LoVo (cell line): ENCODE measurements at regions not wholly inside any gene's neighbourhood (a gene's known extent, or its start where the extent isn't known, plus 50 kb on each side); places are given as distances from the start of the nearest gene placed in this dataset.
"Not testable (repeated sequence)": the region's sequence is repeated elsewhere in the genome, so short reads cannot be mapped to it uniquely, and the experiment has no call there.

Experiments used
- DNase-seq: peaks from one replicate; pipeline ENCODE4 v3.0.0-alpha.2; 2016; ENCODE audit warnings: low spot score

DNA sequence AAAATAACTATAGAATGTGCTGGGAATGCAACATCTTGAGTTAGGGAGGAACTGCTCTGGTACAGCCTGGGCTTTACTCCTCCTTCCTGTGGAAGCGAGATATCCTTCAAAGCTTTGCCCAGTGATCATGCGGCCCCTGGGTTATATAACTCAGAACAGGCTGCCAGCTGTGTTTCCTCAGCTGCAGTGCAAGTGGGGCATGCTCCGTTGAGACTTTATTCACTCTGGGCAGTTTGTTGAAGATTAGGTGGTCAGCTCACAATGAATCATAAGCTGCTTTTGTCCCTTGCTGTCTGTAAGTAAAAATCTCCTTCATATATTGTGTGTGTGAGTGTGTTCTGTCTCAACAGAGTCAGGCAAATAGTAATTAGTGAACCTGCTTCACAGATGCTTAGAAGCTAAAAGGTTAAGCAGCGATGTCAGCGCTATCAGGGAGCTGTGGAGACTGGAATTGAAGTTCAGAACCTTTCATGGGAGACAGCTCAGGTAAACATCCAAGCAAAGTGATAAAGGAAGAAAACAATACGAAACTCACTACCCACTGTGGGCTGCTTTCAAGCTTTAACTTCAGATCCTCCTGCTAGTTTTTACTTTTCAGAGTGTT, 688.4 kb downstream of the HTR1B start:
- DNase-seq = no peak

- no peak for DNase-seq
Measured at GRCh38 chr6:76772951-76773350, 690.3 kb downstream of the HTR1B start.

DNA sequence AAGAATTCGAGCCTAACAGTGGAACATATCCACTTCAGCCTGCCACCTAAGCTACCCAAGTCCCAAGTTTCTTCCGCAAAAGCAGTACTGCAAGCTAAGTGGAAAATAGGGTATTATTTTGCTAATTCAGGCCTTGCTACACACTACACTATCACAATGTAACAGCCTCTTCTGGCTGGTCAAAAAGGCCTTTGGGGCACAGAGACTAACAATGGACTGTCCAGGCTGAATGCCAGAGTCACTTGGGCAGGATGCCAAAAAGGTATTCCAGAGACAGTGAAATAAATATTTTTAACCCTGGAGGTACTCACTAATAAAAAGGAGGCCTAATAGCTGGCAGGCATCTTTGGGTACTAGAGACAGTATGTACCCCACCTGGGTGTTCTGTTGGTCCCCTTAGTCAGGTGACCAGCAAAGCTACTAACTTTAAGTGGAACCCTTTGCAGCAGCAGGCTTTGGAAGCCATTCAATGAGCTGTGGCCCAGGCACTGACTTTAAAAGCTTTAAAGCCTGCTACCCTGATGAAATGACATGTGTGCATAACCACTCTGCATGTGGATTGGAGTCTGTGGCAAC, 692.1 kb downstream of the HTR1B start:
- no peak for DNase-seq

DNA sequence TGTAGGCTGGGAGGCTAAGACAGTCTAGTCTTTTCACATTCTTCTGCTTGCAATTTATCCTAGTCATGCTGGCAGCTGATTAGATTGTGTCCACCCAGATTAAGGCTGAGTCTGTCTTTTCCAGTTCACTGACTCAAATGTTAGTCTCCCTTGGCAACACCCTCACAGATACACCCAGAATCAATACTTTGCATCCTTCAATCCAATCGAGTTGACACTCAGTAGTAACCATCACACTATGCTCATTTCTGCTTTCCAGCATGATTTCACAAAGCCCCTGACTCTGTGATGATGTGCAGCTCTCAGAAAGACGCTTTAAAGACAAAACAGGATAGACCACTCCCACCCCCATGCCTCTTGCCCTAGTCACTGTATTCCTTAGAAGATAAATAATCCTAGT, 693.0 kb downstream of the HTR1B start:
- DNase-seq = no peak

- DNase-seq = no peak
Measured at GRCh38 chr6:76768556-76768955, 694.7 kb downstream of the HTR1B start.

DNA sequence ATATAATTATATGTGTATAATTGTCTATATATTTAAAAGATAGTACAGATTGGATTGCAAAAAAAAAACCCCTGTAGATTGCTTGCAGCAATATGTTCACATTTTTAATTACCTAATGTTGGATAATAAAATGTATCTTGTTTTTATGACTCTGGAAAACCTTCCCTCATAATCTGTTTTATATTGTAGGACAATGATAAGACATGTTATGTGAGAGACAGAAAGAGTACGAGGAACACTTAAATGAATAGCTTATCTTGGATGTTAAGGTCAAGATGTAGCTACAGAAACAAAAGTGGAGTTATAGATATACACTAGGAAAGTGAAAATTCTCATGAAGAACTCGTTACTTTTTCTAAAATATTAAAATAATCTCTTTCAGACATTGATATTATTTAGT, 691.6 kb upstream of the IMPG1 start:
- DNase-seq = no peak

DNA sequence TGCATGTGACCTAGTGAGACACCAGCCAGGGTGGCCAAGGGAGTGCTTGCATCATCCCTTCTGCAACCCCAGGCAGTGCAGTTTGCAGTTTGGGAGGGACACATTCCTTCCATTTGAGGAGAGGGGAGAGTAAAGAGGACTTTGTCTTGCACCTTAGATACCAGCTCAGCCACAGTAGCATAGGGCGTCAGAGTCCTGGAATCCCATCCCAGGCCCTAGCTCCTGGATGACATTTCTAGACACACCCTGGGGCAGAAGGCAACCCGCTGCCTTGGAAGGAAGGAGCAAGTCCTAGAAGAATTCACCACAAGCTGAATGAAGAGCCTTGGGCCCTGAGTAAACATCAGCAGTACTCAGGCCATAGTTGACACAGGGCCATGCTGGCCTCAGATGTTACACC, 680.4 kb upstream of the IMPG1 start:
- DNase-seq = no peak

DNA sequence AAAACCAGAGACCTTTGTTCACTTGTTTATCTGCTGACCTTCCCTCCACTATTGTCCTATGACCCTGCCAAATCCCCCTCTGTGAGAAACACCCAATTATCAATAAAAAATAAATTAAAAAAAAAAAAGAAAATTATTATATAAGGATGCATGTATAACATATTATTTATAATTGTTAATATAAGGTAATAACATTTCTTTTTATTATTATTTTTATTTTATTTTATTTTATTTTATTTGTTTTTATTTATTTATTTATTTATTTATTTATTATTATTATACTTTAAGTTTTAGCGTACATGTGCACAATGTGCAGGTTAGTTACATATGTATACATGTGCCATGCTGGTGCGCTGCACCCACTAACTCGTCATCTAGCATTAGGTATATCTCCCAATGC, 672.9 kb upstream of the IMPG1 start:
- not testable (repeated sequence) for DNase-seq

DNA sequence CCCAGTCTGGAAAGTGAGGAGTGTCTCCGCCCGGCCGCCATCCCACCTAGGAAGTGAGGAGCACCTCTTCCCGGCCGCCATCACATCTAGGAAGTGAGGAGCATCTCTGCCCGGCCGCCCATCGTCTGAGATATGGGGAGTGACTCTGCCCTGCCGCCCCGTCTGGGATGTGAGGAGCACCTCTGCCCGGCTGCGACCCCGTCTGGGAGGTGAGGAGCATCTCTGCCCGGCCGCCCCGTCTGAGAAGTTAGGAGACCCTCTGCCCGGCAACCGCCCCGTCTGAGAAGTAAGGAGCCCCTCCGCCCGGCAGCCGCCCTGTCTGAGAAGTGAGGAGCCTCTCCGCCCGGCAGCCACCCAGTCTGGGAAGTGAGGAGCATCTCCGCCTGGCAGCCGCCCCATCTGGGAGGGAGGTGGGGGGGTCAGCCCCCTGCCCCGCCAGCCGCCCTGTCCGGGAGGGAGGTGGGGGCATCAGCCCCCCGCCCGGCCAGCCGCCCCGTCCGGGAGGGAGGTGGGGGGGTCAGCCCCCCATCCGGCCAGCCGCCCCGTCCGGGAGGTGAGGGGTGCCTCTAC, 671.8 kb upstream of the IMPG1 start:
- not testable (repeated sequence) for DNase-seq

DNA sequence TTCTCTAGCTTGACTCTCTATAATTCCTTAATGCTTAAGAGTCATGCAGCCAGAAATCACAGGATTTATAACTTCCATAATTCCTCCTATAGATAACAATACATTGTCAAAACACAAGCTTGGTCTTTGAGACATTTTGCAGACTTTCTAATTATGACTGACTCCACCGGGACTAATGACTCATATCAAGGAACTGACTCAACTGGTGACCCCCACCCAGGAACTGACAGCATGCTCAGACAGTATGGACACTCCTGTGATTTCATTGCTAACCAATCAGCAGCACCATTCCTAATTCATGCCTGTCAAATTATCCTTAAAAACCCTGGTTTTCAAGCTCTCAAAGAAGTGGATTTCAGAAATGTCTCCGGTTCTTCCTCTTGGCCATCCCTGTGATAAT, 670.5 kb upstream of the IMPG1 start:
- DNase-seq = no peak

GRCh38 chr6:76719449-76719848, 647.0 kb upstream of the IMPG1 start:
- DNase-seq = no peak

DNA sequence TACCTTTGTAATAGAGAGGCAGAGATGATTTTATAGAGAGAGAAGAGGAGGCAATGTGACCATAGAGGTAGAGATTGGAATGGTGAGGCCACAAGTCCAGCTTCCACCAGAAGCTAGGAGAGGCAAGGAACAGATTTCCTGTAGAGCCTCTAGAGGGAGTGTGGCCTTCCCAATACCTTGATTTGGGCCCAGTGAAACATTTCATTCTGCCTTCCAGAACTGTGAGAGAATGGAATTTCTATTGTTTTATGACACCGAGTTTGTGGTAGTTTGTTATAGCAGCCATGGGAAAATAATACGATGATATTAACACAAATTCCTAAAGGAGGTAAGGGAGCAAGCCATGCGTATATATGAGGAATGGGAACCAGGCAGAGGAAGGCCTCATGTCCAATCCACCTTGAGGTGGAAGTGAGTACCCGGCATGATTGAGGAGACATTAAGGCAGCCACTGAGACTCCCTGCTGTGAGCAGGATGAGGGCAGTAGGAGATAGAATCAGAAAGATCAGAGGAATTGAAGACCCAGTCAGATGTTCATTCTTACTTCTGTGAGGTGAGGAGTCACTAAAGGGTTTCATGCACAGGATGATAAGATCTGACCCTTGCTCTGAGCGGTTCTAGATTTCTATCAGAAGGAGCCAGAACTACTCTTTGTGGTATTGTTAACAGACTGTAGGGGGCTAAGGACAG, 636.3 kb upstream of the IMPG1 start:
- DNase-seq = no peak

GRCh38 chr6:76707630-76708029, 635.2 kb upstream of the IMPG1 start:
- no peak for DNase-seq

- no peak for DNase-seq
Measured at GRCh38 chr6:76706631-76707030, 634.2 kb upstream of the IMPG1 start.

- no peak for DNase-seq
Measured at GRCh38 chr6:76706086-76706485, 633.6 kb upstream of the IMPG1 start.

- DNase-seq = no peak
Measured at GRCh38 chr6:76703786-76704185, 631.3 kb upstream of the IMPG1 start.

DNA sequence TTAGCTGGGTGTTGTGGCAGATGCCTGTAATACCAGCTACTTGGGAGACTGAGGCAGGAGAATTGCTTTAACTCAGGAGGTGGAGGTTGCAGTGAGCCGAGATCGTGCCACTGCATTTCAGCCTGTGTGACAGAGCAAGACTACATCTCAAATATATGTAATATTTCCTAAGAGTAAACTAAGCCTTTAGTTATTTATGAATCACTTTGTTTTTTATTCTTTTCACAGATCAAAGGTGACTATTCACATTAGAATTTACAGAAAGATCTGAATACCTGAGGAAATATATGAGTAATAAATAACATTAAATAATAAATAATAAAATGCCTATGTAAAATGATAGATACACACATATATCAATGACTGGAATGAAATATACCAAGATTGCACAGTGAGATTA, 630.8 kb upstream of the IMPG1 start:
- DNase-seq = no peak

- DNase-seq = no peak
Measured at GRCh38 chr6:76702187-76702586, 629.7 kb upstream of the IMPG1 start.

GRCh38 chr6:76701610-76702009, 629.1 kb upstream of the IMPG1 start:
- no peak for DNase-seq

GRCh38 chr6:76697585-76697984, 625.1 kb upstream of the IMPG1 start:
- DNase-seq = no peak

DNA sequence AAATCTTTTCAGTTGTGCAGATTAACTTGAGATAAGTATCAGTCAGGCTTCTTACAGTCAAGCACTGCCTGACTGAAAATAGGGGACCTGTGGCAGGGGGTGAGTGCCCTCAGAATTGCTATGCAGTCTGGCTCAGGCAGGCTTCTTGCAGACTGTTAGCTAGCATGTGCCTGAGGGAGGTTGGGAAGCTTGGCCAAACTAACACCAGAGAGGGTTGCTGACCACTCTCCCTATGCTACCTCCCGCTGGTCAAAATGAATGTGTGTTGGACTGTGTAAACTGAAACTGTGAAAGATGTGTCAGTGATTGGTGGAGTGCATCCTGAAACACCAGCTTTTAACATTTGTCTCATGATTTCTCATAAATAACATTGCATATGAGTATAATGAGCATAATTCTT, 622.3 kb upstream of the IMPG1 start:
- DNase-seq = no peak

GRCh38 chr6:76684875-76685274, 612.4 kb upstream of the IMPG1 start:
- no peak for DNase-seq

GRCh38 chr6:76683985-76684384, 611.5 kb upstream of the IMPG1 start:
- no peak for DNase-seq

DNA sequence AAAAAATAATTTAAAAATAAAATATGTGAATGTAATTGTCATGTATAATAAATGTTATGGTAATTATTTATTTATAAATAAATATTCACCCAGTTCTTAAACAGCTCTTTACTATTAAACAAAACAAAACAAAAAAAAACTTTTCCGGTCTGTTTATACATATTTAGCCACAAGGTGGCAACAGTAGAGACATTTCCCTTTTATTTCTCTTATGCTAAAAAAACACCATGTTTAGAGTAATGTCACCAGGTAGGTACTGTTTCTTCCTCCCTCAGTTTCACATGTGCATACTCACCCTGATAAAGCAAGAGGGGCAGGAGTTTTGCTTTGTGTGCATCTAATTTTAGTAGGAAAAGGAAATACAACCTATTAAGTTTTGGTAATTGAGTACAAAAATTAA, 610.4 kb upstream of the IMPG1 start:
- peak; percentile 43 for DNase-seq
